MM.1S (cell line): ENCODE measurements at regions not wholly inside any gene's neighbourhood (a gene's known extent, or its start where the extent isn't known, plus 50 kb on each side); places are given as distances from the start of the nearest gene placed in this dataset.

Experiments
- EZH2 ChIP-seq: fragments of 300-600 bp; sonication (generic); optimal IDR thresholded peaks from 2 replicates; pipeline ENCODE3; 2017; ENCODE audit warnings: low read depth, mild to moderate bottlenecking, antibody characterized with exemption, low read length, mixed read lengths
- EZH2phosphoT487 ChIP-seq: fragments of 300-600 bp; sonication (generic); IDR thresholded peaks from 2 replicates; pipeline ENCODE4 v1.6.1; 2018; ENCODE audit warnings: antibody characterized with exemption, low read length
- TF ChIP-seq, protein P1 (sequence below): fragments of 300-600 bp; sonication (generic); IDR thresholded peaks from 2 replicates; pipeline ENCODE4 v1.5.1; 2016; ENCODE audit warnings: antibody characterized with exemption, low read length, mixed read lengths

DNA sequence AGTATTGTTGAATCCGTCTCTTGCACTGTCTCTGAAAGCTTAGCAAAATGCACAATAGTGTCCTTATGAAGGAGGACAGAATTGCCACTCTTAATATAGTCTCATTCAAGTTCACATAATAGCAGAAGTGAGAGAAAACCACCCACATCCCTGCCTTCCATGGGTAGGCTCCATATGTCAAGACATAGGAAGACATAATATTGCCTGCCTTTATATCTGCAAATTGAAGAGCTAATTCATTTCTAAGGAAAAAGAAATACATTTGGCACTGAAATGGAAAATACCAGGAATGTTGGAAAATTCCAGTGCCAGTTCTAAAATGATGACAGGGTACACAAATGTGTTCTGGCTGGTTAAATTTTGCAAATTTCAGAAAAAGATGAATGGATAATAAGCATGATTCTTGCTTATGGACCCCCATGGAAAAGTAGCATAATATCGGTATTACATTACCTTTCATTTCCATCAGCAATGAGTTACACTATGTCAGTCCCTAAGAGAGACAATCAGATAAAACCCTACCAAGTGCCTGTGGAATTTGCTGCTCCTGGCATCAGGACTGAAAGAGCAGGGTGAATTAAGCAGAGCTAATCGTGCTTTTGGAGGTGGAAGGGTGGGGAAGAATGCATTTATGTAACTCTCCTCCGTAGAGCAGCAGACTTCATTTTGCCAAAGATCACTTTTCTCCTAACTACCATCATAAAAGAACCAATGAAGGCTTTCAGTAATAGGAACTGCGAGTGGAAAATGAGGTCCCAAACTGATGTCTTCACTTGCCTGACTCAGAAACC lies 312.6 kb downstream of the FGFR2 start:
- TF ChIP-seq, protein P1, sequence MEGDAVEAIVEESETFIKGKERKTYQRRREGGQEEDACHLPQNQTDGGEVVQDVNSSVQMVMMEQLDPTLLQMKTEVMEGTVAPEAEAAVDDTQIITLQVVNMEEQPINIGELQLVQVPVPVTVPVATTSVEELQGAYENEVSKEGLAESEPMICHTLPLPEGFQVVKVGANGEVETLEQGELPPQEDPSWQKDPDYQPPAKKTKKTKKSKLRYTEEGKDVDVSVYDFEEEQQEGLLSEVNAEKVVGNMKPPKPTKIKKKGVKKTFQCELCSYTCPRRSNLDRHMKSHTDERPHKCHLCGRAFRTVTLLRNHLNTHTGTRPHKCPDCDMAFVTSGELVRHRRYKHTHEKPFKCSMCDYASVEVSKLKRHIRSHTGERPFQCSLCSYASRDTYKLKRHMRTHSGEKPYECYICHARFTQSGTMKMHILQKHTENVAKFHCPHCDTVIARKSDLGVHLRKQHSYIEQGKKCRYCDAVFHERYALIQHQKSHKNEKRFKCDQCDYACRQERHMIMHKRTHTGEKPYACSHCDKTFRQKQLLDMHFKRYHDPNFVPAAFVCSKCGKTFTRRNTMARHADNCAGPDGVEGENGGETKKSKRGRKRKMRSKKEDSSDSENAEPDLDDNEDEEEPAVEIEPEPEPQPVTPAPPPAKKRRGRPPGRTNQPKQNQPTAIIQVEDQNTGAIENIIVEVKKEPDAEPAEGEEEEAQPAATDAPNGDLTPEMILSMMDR: no peak
- TF ChIP-seq EZH2 (no peak), EZH2phosphoT487 (no peak)
